Tibial artery (tissue), 4 donors: ENCODE measurements at regions not wholly inside any gene's neighbourhood (a gene's known extent, or its start where the extent isn't known, plus 50 kb on each side); places are given as distances from the start of the nearest gene placed in this dataset.
A peak's percentile ranks its signal among the peaks of the same experiment; 100 is the strongest.

Source experiments
- DNase-seq, 2 donors: peaks; one replicate each; pipeline ENCODE4 v3.0.0-alpha.2; 2019
- H3K27ac ChIP-seq, 2 donors: fragments of 200-600 bp; sonication (generic) in 1 of 2; 1 replicate in 1 of 2; 2 replicates in 1 of 2; pipeline ENCODE4 v1.5.1; 2018 to 2019; ENCODE audit warnings: mild to moderate bottlenecking in 1 of 2
- H3K27me3 ChIP-seq, 2 donors: fragments of 200-600 bp; sonication (generic) in 1 of 2; one replicate each; pipeline versions ENCODE4 v1.5.1 to v1.6.0; 2016 to 2019
- H3K36me3 ChIP-seq, 3 donors: fragments of 200-600 bp; sonication (generic) in 2 of 3; one replicate each; pipeline ENCODE4 v1.5.1; 2016 to 2019; ENCODE audit warnings: mild to moderate bottlenecking in 2 of 3
- H3K4me1 ChIP-seq, 4 donors: fragments of 200-600 bp; sonication (generic) in 2 of 4; 1 replicate in 3 of 4; 2 replicates in 1 of 4; pipeline ENCODE4 v1.5.1; 2016 to 2019
- H3K4me3 ChIP-seq, 2 donors: fragments of 200-600 bp; sonication (generic) in 1 of 2; 1 replicate in 1 of 2; 2 replicates in 1 of 2; pipeline ENCODE4 v1.5.1; 2018 to 2019; ENCODE audit warnings: mild to moderate bottlenecking in 2 of 2
- H3K9me3 ChIP-seq, 3 donors: fragments of 200-600 bp; sonication (generic) in 1 of 3; one replicate each; pipeline ENCODE4 v1.5.1; 2016 to 2019
- intact Hi-C: fragments of 100-400 bp; cut with DNase I; formaldehyde crosslinking; loops from one replicate; pipeline ENCODE4 v1.15.0; 2023; ENCODE audit warnings: low total_unique reads
- TF ChIP-seq, protein P1 (sequence below), 2 experiments: fragments of 200-600 bp in 1 of 2; fragments of 450-650 bp in 1 of 2; IDR thresholded peaks; one replicate each; pipeline ENCODE4 v1.5.1; 2017 to 2019; ENCODE audit warnings: antibody characterized with exemption in 2 of 2, mild to moderate bottlenecking in 1 of 2, moderate library complexity in 1 of 2

- Histone ChIP-seq H3K4me3 (peak overlapping the region; percentile 16 to 22), H3K4me1 (peaks cover 0 to 7% (median 3%) of the 10 kb centered on the region in 4 donors), H3K27ac (peak overlapping the region in 1 of 2 donors; percentile 41), H3K9me3 (no peaks in the 10 kb centered on the region), H3K36me3 (no peaks in the 10 kb centered on the region), H3K27me3 (no peaks in the 10 kb centered on the region)
- TF ChIP-seq, protein P1, sequence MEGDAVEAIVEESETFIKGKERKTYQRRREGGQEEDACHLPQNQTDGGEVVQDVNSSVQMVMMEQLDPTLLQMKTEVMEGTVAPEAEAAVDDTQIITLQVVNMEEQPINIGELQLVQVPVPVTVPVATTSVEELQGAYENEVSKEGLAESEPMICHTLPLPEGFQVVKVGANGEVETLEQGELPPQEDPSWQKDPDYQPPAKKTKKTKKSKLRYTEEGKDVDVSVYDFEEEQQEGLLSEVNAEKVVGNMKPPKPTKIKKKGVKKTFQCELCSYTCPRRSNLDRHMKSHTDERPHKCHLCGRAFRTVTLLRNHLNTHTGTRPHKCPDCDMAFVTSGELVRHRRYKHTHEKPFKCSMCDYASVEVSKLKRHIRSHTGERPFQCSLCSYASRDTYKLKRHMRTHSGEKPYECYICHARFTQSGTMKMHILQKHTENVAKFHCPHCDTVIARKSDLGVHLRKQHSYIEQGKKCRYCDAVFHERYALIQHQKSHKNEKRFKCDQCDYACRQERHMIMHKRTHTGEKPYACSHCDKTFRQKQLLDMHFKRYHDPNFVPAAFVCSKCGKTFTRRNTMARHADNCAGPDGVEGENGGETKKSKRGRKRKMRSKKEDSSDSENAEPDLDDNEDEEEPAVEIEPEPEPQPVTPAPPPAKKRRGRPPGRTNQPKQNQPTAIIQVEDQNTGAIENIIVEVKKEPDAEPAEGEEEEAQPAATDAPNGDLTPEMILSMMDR (IDR thresholded peaks at IDR 0.05) = peak; percentile 75 to 79
- intact Hi-C loops = loop anchor here (10.0 kb wide), 2 partner anchors 444 to 754 kb away; no protein-coding TSS in a partner anchor
- peak; percentile 71 to 85 for DNase-seq
Observed at GRCh38 chr5:133868946-133869518, 99.4 kb downstream of the C5orf15 start.

DNA sequence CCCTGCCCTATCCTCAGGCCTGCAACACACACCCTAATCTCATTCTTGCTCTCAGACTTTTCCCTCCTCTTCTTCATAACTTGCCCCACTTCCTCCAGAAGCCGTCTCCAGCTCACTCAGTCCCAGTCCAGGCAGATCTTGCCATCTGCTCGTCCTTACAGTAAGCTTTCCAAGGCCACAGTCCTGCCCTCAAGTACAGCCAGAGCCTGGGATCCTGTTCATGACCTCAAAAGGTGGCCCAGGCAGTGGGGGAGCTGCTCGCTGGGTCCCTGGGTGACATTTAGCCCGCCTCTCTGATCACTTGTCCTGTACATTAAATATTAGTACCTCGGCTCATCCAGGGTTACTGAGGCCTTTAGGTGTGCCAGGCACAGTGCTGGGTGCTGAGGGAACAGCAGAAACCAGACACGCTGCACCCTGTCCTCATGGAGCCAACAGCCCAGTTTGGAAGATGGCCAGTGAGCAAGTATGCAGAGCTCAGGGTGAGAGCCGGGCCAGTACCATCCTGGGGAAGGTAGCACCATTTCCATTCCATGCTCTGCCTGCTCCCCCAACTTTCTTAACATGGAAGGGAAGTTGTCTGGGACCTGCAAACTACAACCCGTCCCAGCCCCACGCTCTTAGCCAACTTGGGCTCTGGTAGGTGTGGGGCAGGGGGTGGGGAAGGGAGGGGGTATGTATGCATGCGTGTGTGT, 100.4 kb downstream of the C5orf15 start:
- Histone ChIP-seq H3K27me3 (no peaks in the 10 kb centered on the region), H3K9me3 (no peaks in the 10 kb centered on the region), H3K36me3 (no peaks in the 10 kb centered on the region), H3K27ac (no peak overlapping the region), H3K4me1 (peaks cover 0 to 7% (median 3%) of the 10 kb centered on the region in 4 donors), H3K4me3 (no peak overlapping the region)
- intact Hi-C loops = loop anchor here (10.0 kb wide), 2 partner anchors 443 to 753 kb away; no protein-coding TSS in a partner anchor
- no peak for DNase-seq
- TF ChIP-seq, protein P1 (IDR thresholded peaks at IDR 0.05) = no peak

GRCh38 chr5:133867341-133867740, 101.1 kb downstream of the C5orf15 start:
- Histone ChIP-seq H3K4me3 (no peak overlapping the region), H3K9me3 (no peaks in the 10 kb centered on the region), H3K27ac (no peak overlapping the region), H3K27me3 (no peaks in the 10 kb centered on the region), H3K4me1 (peaks cover 0 to 7% (median 3%) of the 10 kb centered on the region in 4 donors), H3K36me3 (no peaks in the 10 kb centered on the region)
- intact Hi-C loops = loop anchor here (10.0 kb wide), 2 partner anchors 443 to 753 kb away; no protein-coding TSS in a partner anchor
- TF ChIP-seq, protein P1 (IDR thresholded peaks at IDR 0.05) = no peak
- DNase-seq = no peak

DNA sequence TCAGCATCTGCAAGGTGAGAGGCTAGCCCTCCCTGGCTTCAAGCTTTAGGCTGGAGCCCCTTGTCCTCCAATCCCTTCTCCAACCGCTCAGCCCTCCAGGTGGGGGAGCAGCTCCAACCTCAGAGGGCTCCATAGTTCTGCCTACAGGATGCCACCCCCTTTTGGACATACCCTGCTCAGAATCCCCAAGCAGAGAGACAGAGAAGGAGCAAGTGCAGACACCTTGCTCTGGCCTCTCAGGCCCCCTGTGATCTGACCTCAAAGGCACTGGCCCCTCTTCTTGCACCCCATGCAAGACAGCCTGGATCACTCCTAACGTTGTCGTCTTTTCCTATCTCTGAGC, 101.6 kb downstream of the C5orf15 start:
- H3K27ac ChIP-seq = no peak overlapping the region
- TF ChIP-seq, protein P1 (IDR thresholded peaks at IDR 0.05) = no peak
- intact Hi-C loops = loop anchor here (10.0 kb wide), 2 partner anchors 442 to 752 kb away; no protein-coding TSS in a partner anchor
- H3K36me3 ChIP-seq = no peaks in the 10 kb centered on the region
- no peak for DNase-seq
- H3K4me1 ChIP-seq = peaks cover 0 to 7% (median 3%) of the 10 kb centered on the region in 4 donors
- H3K27me3 ChIP-seq = no peaks in the 10 kb centered on the region
- H3K4me3 ChIP-seq = no peak overlapping the region
- no peaks in the 10 kb centered on the region for H3K9me3 ChIP-seq

GRCh38 chr5:133866160-133866902, 102.1 kb downstream of the C5orf15 start:
- Histone ChIP-seq H3K27me3 (no peaks in the 10 kb centered on the region), H3K4me1 (peaks cover 0 to 7% (median 3%) of the 10 kb centered on the region in 4 donors), H3K4me3 (no peak overlapping the region), H3K27ac (no peak overlapping the region), H3K36me3 (no peaks in the 10 kb centered on the region), H3K9me3 (no peaks in the 10 kb centered on the region)
- intact Hi-C loops = loop anchor here (10.0 kb wide), 2 partner anchors 442 to 752 kb away; no protein-coding TSS in a partner anchor
- TF ChIP-seq, protein P1 (IDR thresholded peaks at IDR 0.05) = no peak
- DNase-seq = no peak
